ENCODE measurements at regions not wholly inside any gene's neighbourhood (a gene's known extent, or its start where the extent isn't known, plus 50 kb on each side); places are given as distances from the start of the nearest gene placed in this dataset.

GRCh38 chr17:77837917-77838316 is 120.6 kb upstream of the TNRC6C start:
- POLR2A ChIA-PET = no interaction called here
- H3K4me3 Mint-ChIP-seq = no peak overlapping the region
- H3K27me3 ChIP-seq (ENCODE audit: control insufficient read depth in 1 of 2, insufficient read depth in 2 of 2, low read length in 2 of 2) = no peaks in the 10 kb centered on the region

GRCh38 chr17:77838748-77839697 is 119.5 kb upstream of the TNRC6C start:
- ATAC-seq (ENCODE audit: poor library complexity) (no peak), DNase-seq (peak in 1 of 14 experiments; percentile 27)
- H3K4me3 ChIP-seq (ENCODE audit: low read length) = no peak overlapping the region
- no peak for TF ChIP-seq CTCF (IDR thresholded peaks at IDR 0.05)
- CTCF ChIA-PET = no interaction called here
- Mint-ChIP-seq H3K9me3 (no peaks in the 10 kb centered on the region), H3K4me1 (ENCODE audit: low read depth) (peaks cover 40% of the 10 kb centered on the region), H3K27me3 (no peaks in the 10 kb centered on the region), H3K36me3 (ENCODE audit: low read depth) (no peaks in the 10 kb centered on the region), H3K27ac (no peak overlapping the region), H3K4me3 (no peak overlapping the region)
- H3K27me3 ChIP-seq (ENCODE audit: control insufficient read depth in 1 of 2, insufficient read depth in 2 of 2, low read length in 2 of 2) = no peaks in the 10 kb centered on the region
- intact Hi-C loops (cut with DNase I, micrococcal nuclease) = loop anchor here in 1 of 2 experiments (10.0 kb wide), 1 partner anchor 46 kb away; no protein-coding TSS in a partner anchor
- no peaks in the 10 kb centered on the region for H3K36me3 ChIP-seq (ENCODE audit: insufficient read depth, low read length)
- H3K4me1 ChIP-seq (ENCODE audit: insufficient read depth, low read length) = peaks cover 38% of the 10 kb centered on the region
- peaks cover 0 to 7% of the 10 kb centered on the region in 2 experiments for H3K9me3 ChIP-seq (ENCODE audit: control insufficient read depth in 1 of 2, insufficient read depth in 1 of 2, low read length in 2 of 2)
- no peak overlapping the region for H3K27ac ChIP-seq (ENCODE audit: low read depth in 1 of 2, low read length in 2 of 2)
- POLR2A ChIA-PET = no interaction called here

More at GRCh38 chr17:77837917-77838316, 120.6 kb upstream of the TNRC6C start:
- CTCF ChIA-PET = no interaction called here
- no peak for ATAC-seq (ENCODE audit: poor library complexity)
- TF ChIP-seq CTCF (IDR thresholded peaks at IDR 0.05) = no peak
- Histone ChIP-seq H3K4me1 (ENCODE audit: insufficient read depth, low read length) (peaks cover 28% of the 10 kb centered on the region), H3K4me3 (ENCODE audit: low read length) (no peak overlapping the region), H3K9me3 (ENCODE audit: control insufficient read depth in 1 of 2, insufficient read depth in 1 of 2, low read length in 2 of 2) (peaks cover 0 to 7% of the 10 kb centered on the region in 2 experiments), H3K36me3 (ENCODE audit: insufficient read depth, low read length) (no peaks in the 10 kb centered on the region), H3K27ac (ENCODE audit: low read depth in 1 of 2, low read length in 2 of 2) (no peak overlapping the region)
- H3K27ac Mint-ChIP-seq = no peak overlapping the region
- no peaks in the 10 kb centered on the region for H3K36me3 Mint-ChIP-seq (ENCODE audit: low read depth)
- intact Hi-C loops (cut with DNase I, micrococcal nuclease) = loop anchor here in 1 of 2 experiments (10.0 kb wide), 1 partner anchor 47 kb away; no protein-coding TSS in a partner anchor
- H3K9me3 Mint-ChIP-seq = no peaks in the 10 kb centered on the region
- H3K27me3 Mint-ChIP-seq = peaks cover 4% of the 10 kb centered on the region
- peak in 1 of 14 experiments; percentile 27 for DNase-seq
- H3K4me1 Mint-ChIP-seq (ENCODE audit: low read depth) = peaks cover 29% of the 10 kb centered on the region

DNA sequence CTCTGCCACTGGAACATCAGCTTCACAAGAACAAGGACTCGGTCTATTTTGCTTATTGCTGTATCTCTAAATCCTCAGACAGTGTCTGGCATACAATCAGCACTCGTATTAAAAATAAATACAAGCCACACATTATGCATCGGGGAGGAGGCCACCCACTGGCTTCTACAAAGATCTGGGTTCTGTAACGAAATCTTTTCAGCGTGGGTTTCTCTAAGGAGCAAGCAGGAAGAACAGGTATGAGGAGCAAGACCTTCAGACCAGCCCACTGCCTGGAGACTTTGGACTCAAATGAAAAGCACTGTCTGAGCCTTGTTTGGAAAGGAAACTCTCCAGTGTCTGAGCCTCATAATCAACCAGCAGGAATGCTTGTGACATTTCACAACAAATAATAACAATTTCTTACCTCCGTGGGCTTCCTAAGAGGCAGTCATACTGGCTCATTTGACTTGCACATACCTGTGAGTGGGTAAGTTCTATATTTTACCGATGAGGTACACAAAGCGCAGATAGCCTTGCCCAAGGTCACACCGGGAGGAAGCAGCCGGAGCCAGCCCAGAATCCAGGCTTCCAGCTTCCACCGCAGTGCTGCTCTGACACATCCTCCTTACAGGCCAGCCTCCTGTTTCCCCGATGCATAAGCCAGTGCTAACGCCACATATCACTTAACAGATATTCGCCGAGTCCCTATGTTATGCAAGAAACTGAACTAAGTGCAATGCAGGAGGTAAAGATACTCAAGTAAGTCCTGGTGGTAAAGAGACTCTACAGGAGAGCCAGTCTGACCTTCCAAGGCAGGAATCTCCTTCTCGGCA is 118.6 kb upstream of the TNRC6C start:
- H3K27me3 ChIP-seq (ENCODE audit: control insufficient read depth in 1 of 2, insufficient read depth in 2 of 2, low read length in 2 of 2) = no peaks in the 10 kb centered on the region
- no peak for TF ChIP-seq CTCF (IDR thresholded peaks at IDR 0.05)
- Mint-ChIP-seq H3K4me3 (no peak overlapping the region), H3K4me1 (ENCODE audit: low read depth) (peaks cover 40% of the 10 kb centered on the region), H3K36me3 (ENCODE audit: low read depth) (no peaks in the 10 kb centered on the region), H3K27me3 (no peaks in the 10 kb centered on the region), H3K27ac (no peak overlapping the region), H3K9me3 (no peaks in the 10 kb centered on the region)
- H3K36me3 ChIP-seq (ENCODE audit: insufficient read depth, low read length) = no peaks in the 10 kb centered on the region
- H3K4me1 ChIP-seq (ENCODE audit: insufficient read depth, low read length) = peaks cover 38% of the 10 kb centered on the region
- CTCF ChIA-PET = no interaction called here
- POLR2A ChIA-PET = interaction anchor here (0.9 kb wide), 1 partner anchor 118 kb away, joined by 3 read pairs; the partner anchor contains the start of gene TNRC6C
- peaks cover 0 to 7% of the 10 kb centered on the region in 2 experiments for H3K9me3 ChIP-seq (ENCODE audit: control insufficient read depth in 1 of 2, insufficient read depth in 1 of 2, low read length in 2 of 2)
- intact Hi-C loops (cut with DNase I, micrococcal nuclease) = loop anchor here in 1 of 2 experiments (5.0 to 10.0 kb wide), 2 partner anchors 45 to 838 kb away; no protein-coding TSS in a partner anchor
- no peak for ATAC-seq (ENCODE audit: poor library complexity)
- no peak overlapping the region for H3K27ac ChIP-seq (ENCODE audit: low read depth in 1 of 2, low read length in 2 of 2)
- no peak overlapping the region for H3K4me3 ChIP-seq (ENCODE audit: low read length)
- DNase-seq = peak in 1 of 14 experiments; percentile 15
